GM12891 (cell line): ENCODE measurements at regions not wholly inside any gene's neighbourhood (a gene's known extent, or its start where the extent isn't known, plus 50 kb on each side); places are given as distances from the start of the nearest gene placed in this dataset.

Experiments used
- POLR2A ChIP-seq: IDR thresholded peaks from 2 replicates; pipeline ENCODE4 v1.6.1; 2011; ENCODE audit warnings: low read depth, low read length, control low read depth
- POLR2AphosphoS5 ChIP-seq: IDR thresholded peaks from 2 replicates; pipeline ENCODE4 v1.6.1; 2011; ENCODE audit warnings: low read depth, low read length, control low read depth
- POU2F2 ChIP-seq: IDR thresholded peaks from 2 replicates; pipeline ENCODE4 v1.6.1; 2011; ENCODE audit warnings: low read depth, mild to moderate bottlenecking, control low read depth, low read length, moderate library complexity
- SPI1 ChIP-seq: IDR thresholded peaks from 2 replicates; pipeline ENCODE4 v1.6.1; 2011; ENCODE audit warnings: low read depth, low read length, control low read depth
- TAF1 ChIP-seq: IDR thresholded peaks from 2 replicates; pipeline ENCODE4 v1.6.1; 2011; ENCODE audit warnings: low read depth, low read length, control low read depth

DNA sequence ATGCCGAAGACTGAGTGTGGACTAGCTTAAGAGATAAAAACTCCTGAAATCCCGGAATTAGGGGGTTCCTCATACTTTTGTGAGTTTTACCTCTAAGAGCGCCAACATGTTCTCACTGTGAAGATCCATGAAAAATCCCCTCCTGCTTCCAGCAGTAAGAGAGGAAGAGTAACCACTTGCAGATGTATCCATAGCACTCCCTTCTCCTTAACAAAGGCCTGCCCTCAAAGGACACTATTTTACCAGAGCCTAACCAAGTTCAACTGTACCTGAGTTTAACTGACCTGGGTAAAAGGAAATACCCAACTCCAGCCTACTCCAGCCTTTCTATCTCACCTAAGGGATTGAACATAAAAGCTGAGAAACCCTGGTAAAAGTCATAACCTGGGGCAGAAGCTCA lies 280.9 kb downstream of the POLR1F start:
- TF ChIP-seq POLR2A (no peak), POLR2AphosphoS5 (no peak), SPI1 (no peak), TAF1 (no peak), POU2F2 (no peak)
